Upper lobe of right lung (tissue), 1 donor: ENCODE measurements at regions not wholly inside any gene's neighbourhood (a gene's known extent, or its start where the extent isn't known, plus 50 kb on each side); places are given as distances from the start of the nearest gene placed in this dataset.

Experiments
- ATAC-seq: fragments of 200-7000 bp; cut with Tn5 transposase; one replicate; pipeline ENCODE4 v1.9.1; 2020; ENCODE audit warnings: mild to moderate bottlenecking, moderate library complexity
- DNase-seq: peaks from one replicate; pipeline ENCODE4 v3.0.0-alpha.2; 2020
- H3K27ac ChIP-seq: fragments of 200-600 bp; one replicate; pipeline ENCODE4 v1.8.0; 2022
- H3K27me3 ChIP-seq: fragments of 200-600 bp; one replicate; pipeline ENCODE4 v1.8.0; 2022; ENCODE audit warnings: mild to moderate bottlenecking
- H3K36me3 ChIP-seq: fragments of 200-600 bp; one replicate; pipeline ENCODE4 v1.8.0; 2022
- H3K4me1 ChIP-seq: fragments of 200-600 bp; one replicate; pipeline ENCODE4 v1.8.0; 2022
- H3K4me3 ChIP-seq: fragments of 200-600 bp; one replicate; pipeline ENCODE4 v1.8.0; 2022; ENCODE audit warnings: mild to moderate bottlenecking
- H3K9me3 ChIP-seq: fragments of 200-600 bp; one replicate; pipeline ENCODE4 v1.8.0; 2022
- intact Hi-C: fragments of 100-400 bp; cut with DNase I; formaldehyde crosslinking; loops from one replicate; pipeline ENCODE4 v1.11.0; 2022
- TF ChIP-seq, protein P1 (sequence below): fragments of 200-600 bp; IDR thresholded peaks from one replicate; pipeline ENCODE4 v1.8.0; 2022; ENCODE audit warnings: antibody characterized with exemption
- donor health status: DM: no; HTN: yes; CAD: no; lungs with severe emphysema.

DNA sequence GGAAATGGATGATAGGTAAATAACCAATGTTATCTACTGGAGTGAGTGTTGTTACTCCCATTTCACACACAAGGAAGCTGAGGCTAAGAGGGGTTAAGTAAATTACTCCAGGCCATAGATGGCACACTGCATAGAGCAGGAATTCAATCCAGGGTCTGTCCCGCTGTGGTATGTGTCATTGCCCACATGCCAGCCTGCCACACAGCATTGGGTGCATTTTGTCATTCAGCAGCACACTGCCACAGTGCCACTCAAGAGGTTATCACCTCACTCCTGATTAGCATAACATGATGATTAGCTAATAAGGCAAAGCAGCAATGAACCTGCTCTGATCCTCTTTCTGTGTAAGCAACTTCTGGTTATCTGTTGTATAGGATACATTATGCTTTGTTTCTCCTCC lies 157.4 kb upstream of the CTNNB1 start:
- H3K36me3 ChIP-seq: no peaks in the 10 kb centered on the region
- TF ChIP-seq, protein P1, sequence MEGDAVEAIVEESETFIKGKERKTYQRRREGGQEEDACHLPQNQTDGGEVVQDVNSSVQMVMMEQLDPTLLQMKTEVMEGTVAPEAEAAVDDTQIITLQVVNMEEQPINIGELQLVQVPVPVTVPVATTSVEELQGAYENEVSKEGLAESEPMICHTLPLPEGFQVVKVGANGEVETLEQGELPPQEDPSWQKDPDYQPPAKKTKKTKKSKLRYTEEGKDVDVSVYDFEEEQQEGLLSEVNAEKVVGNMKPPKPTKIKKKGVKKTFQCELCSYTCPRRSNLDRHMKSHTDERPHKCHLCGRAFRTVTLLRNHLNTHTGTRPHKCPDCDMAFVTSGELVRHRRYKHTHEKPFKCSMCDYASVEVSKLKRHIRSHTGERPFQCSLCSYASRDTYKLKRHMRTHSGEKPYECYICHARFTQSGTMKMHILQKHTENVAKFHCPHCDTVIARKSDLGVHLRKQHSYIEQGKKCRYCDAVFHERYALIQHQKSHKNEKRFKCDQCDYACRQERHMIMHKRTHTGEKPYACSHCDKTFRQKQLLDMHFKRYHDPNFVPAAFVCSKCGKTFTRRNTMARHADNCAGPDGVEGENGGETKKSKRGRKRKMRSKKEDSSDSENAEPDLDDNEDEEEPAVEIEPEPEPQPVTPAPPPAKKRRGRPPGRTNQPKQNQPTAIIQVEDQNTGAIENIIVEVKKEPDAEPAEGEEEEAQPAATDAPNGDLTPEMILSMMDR: no peak
- intact Hi-C loops: no loop called here
- H3K27ac ChIP-seq: no peak overlapping the region
- H3K4me3 ChIP-seq: no peak overlapping the region
- H3K4me1 ChIP-seq: no peaks in the 10 kb centered on the region
- ATAC-seq (no peak), DNase-seq (no peak)
- no peaks in the 10 kb centered on the region for H3K27me3 ChIP-seq
- no peaks in the 10 kb centered on the region for H3K9me3 ChIP-seq

DNA sequence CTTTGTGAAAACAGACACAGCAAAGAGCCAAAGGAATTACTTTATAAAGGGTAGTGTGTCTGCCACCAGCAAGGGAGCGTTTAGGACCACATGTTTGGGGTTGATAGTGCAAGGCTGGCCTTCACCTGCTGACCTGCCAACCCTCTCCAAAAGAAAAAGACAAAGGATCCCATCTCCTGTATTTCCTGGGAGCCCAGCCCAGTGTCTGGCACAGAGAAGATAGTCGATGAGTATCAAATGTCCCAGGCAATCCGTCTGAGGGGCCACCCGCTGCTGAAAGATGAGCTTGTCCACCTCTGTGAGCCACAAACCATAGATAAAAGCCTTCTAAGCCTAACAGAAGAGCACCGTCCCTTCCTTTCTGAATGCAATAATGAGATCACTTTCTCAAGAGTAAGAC lies 154.8 kb upstream of the CTNNB1 start:
- H3K36me3 ChIP-seq: no peaks in the 10 kb centered on the region
- no peak overlapping the region for H3K4me3 ChIP-seq
- ATAC-seq (no peak), DNase-seq (no peak)
- no peaks in the 10 kb centered on the region for H3K4me1 ChIP-seq
- H3K27me3 ChIP-seq: no peaks in the 10 kb centered on the region
- no peak overlapping the region for H3K27ac ChIP-seq
- intact Hi-C loops: no loop called here
- H3K9me3 ChIP-seq: no peaks in the 10 kb centered on the region
- TF ChIP-seq, protein P1: no peak

DNA sequence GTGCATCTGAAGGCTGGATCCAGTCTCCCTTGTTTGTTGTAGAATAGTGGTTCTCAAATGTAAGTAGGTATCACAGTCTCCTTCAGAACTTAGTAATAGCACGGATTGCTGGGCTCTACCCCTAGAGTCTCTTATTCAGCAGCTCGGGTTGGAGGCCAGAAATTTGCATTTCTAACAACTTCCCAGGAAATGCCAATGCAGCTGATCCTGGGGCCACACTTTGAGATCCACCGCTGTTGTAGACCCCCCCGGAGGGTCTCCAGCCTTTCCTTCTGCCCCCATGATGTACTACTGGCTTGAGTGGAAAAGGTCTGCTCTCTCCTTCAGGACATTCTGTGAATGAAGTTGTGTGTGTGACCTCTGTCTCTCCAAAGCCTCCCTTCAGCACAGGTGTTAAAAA lies 153.8 kb upstream of the CTNNB1 start:
- no peaks in the 10 kb centered on the region for H3K36me3 ChIP-seq
- no peak overlapping the region for H3K4me3 ChIP-seq
- DNase-seq: no peak
- no peaks in the 10 kb centered on the region for H3K4me1 ChIP-seq
- no peaks in the 10 kb centered on the region for H3K27me3 ChIP-seq
- no peaks in the 10 kb centered on the region for H3K9me3 ChIP-seq
- intact Hi-C loops: no loop called here
- ATAC-seq: no peak
- TF ChIP-seq, protein P1: no peak
- no peak overlapping the region for H3K27ac ChIP-seq

DNA sequence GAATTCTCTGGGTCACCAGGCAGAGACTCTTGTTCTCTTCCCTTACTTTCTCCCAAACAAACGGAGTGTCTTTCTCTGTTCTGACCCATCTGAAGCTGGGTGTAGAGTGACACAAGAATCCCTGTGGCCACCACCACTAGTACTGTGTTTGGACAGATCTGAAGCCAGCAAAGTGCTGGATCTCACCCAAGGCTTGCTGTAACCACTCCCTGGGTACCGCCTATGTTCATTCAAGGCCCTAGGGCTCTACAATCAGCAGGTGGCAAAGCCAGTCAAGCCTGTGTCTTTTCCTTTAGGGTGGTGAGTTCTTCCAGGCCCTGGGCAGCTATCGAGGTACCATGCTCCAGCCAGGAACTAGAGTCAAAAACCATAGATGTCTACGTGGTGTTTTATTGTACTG lies 149.2 kb upstream of the CTNNB1 start:
- H3K9me3 ChIP-seq: no peaks in the 10 kb centered on the region
- no peaks in the 10 kb centered on the region for H3K27me3 ChIP-seq
- no peak overlapping the region for H3K4me3 ChIP-seq
- no peak overlapping the region for H3K27ac ChIP-seq
- TF ChIP-seq, protein P1: no peak
- intact Hi-C loops: no loop called here
- ATAC-seq (no peak), DNase-seq (no peak)
- no peaks in the 10 kb centered on the region for H3K4me1 ChIP-seq
- no peaks in the 10 kb centered on the region for H3K36me3 ChIP-seq

DNA sequence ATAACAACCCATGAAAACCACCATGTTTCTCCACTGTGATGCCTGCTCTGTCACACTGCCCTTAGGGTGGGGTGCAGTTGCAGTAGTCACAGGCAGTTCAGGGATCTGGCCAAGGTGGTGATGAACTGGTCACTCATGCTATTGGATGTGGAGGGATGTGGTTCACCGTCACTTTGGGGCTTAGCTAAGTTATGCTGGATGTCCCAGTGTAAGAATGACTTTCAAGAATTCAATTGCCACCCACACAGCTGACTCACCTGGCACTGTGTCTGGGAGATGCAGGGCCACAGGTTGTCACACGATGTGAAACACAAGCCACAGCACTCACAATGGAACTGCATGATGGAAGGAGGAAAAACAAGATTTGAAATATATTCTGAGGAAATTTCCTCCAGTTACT lies 146.1 kb upstream of the CTNNB1 start:
- no peaks in the 10 kb centered on the region for H3K36me3 ChIP-seq
- H3K4me3 ChIP-seq: no peak overlapping the region
- no peaks in the 10 kb centered on the region for H3K4me1 ChIP-seq
- intact Hi-C loops: no loop called here
- DNase-seq: no peak
- no peak overlapping the region for H3K27ac ChIP-seq
- no peaks in the 10 kb centered on the region for H3K27me3 ChIP-seq
- TF ChIP-seq, protein P1: no peak
- ATAC-seq: no peak
- no peaks in the 10 kb centered on the region for H3K9me3 ChIP-seq

DNA sequence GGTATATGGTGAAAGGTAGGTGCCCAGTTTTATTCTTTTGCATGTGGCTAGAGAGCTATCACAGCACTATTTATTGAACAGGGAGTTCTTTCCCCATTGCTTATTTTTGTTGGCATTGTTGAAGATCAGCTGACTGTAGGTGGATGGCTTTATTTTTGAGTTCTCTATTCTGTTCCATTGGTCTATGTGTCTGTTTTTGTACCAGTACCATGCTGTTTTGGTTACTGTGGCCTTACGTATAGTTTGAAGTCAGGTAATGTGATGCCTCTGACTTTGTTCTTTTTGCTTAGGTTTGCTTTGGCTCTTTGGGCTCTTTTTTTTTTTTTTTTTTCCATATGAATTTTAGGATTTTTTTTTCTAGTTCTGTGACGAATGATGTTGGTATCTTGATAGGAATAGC lies 139.2 kb upstream of the CTNNB1 start:
- ATAC-seq: no peak
- Histone ChIP-seq H3K9me3 (no peaks in the 10 kb centered on the region), H3K27ac (no peak overlapping the region), H3K4me1 (no peaks in the 10 kb centered on the region), H3K4me3 (no peak overlapping the region), H3K27me3 (no peaks in the 10 kb centered on the region), H3K36me3 (no peaks in the 10 kb centered on the region)
- intact Hi-C loops: no loop called here
- TF ChIP-seq, protein P1: no peak
- no peak for DNase-seq
